NB4 (cell line): ENCODE measurements at regions not wholly inside any gene's neighbourhood (a gene's known extent, or its start where the extent isn't known, plus 50 kb on each side); places are given as distances from the start of the nearest gene placed in this dataset.

Experiments
- DNase-seq: peaks from one replicate; pipeline ENCODE4 v3.0.0; 2010; ENCODE audit warnings: low read depth
- H3K4me3 ChIP-seq: one replicate; pipeline ENCODE4 v1.5.1; 2011; ENCODE audit warnings: mild to moderate bottlenecking, low read depth, low read length, moderate library complexity
- MAX ChIP-seq: IDR thresholded peaks from 2 replicates; pipeline ENCODE4 v1.6.1; 2011; ENCODE audit warnings: low read depth, low read length
- MYC ChIP-seq: IDR thresholded peaks from 2 replicates; pipeline ENCODE4 v1.6.1; 2011; ENCODE audit warnings: low read depth, low read length
- POLR2A ChIP-seq: IDR thresholded peaks from 2 replicates; pipeline ENCODE4 v1.6.1; 2011; ENCODE audit warnings: mild to moderate bottlenecking; ENCODE audit not compliant: insufficient read length; ENCODE audit errors: extremely low read depth
- TF ChIP-seq, protein P1 (sequence below): IDR thresholded peaks from one replicate; pipeline ENCODE4 v1.5.1; 2012; ENCODE audit warnings: low read depth, low read length

DNA sequence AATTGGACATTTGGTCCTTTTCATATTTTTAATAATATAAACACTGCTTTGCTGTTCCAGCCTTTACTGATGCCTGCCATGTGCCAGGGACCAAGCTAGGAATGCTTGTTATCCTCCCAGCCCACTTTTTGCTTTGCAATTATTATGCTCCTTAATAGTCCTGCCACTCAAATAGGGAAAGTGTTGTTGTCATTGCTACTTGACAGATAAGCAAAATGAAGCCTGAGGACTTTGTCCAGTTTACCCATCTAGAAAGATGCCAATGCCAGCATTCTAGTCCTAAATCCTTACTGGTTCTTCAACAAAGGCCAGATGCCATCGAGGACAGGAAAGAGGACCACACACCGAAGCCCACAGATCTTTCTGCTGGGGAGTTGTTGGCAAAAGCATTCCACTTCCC lies 246.5 kb downstream of the EMP1 start:
- no peak for TF ChIP-seq MYC
- TF ChIP-seq POLR2A, result no peak
- TF ChIP-seq MAX, result no peak
- TF ChIP-seq, protein P1, sequence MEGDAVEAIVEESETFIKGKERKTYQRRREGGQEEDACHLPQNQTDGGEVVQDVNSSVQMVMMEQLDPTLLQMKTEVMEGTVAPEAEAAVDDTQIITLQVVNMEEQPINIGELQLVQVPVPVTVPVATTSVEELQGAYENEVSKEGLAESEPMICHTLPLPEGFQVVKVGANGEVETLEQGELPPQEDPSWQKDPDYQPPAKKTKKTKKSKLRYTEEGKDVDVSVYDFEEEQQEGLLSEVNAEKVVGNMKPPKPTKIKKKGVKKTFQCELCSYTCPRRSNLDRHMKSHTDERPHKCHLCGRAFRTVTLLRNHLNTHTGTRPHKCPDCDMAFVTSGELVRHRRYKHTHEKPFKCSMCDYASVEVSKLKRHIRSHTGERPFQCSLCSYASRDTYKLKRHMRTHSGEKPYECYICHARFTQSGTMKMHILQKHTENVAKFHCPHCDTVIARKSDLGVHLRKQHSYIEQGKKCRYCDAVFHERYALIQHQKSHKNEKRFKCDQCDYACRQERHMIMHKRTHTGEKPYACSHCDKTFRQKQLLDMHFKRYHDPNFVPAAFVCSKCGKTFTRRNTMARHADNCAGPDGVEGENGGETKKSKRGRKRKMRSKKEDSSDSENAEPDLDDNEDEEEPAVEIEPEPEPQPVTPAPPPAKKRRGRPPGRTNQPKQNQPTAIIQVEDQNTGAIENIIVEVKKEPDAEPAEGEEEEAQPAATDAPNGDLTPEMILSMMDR, result no peak
- no peak overlapping the region for H3K4me3 ChIP-seq
- DNase-seq, result no peak

GRCh38 chr12:13442457-13442856 lies 245.9 kb downstream of the EMP1 start:
- no peak overlapping the region for H3K4me3 ChIP-seq
- no peak for TF ChIP-seq MYC
- DNase-seq, result no peak

DNA sequence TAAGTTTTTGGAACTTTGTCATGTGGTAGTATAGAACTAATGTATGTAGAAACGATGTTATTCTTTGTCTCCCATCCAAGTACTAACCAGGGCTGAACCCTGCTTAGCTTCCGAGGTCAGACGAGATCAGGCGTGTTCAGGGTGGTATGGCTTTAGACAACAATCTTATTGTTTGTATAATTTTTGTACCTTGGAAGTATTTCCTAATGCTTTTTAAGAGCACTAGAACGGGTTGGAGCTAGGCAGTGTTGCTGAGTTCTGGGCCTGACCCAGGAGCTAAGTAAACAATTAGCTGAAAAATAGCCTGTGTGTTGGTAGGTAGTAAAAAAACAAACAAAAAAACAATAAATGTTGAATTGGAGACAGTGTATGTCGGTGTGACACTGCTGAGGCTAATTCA lies 244.3 kb downstream of the EMP1 start:
- no peak overlapping the region for H3K4me3 ChIP-seq
- DNase-seq, result no peak
- no peak for TF ChIP-seq POLR2A
- TF ChIP-seq MYC, result no peak
- TF ChIP-seq, protein P1, result no peak
- no peak for TF ChIP-seq MAX

GRCh38 chr12:13437541-13437940 lies 241.0 kb downstream of the EMP1 start:
- no peak for TF ChIP-seq MAX
- TF ChIP-seq POLR2A, result no peak
- TF ChIP-seq, protein P1, result no peak
- no peak for TF ChIP-seq MYC
- no peak for DNase-seq
- no peak overlapping the region for H3K4me3 ChIP-seq

- peak; percentile 80 for DNase-seq
Measured at GRCh38 chr12:13436696-13437391, 240.3 kb downstream of the EMP1 start.

GRCh38 chr12:13436182-13436581 lies 239.7 kb downstream of the EMP1 start:
- TF ChIP-seq, protein P1, result no peak
- no peak for TF ChIP-seq MYC
- no peak for TF ChIP-seq POLR2A
- no peak for TF ChIP-seq MAX
- DNase-seq, result no peak
- H3K4me3 ChIP-seq, result no peak overlapping the region

More at GRCh38 chr12:13436696-13437391, 240.3 kb downstream of the EMP1 start:
- TF ChIP-seq MYC, result peak; percentile 75
- no peak for TF ChIP-seq POLR2A
- peak; percentile 83 for TF ChIP-seq MAX
- TF ChIP-seq, protein P1, result no peak
- no peak overlapping the region for H3K4me3 ChIP-seq
